ENCODE measurements at regions not wholly inside any gene's neighbourhood (a gene's known extent, or its start where the extent isn't known, plus 50 kb on each side); places are given as distances from the start of the nearest gene placed in this dataset.
"Not testable (repeated sequence)": the region's sequence is repeated elsewhere in the genome, so short reads cannot be mapped to it uniquely, and the experiment has no call there.

GRCh38 chr11:15667127-15667725 is 552.5 kb downstream of the INSC start:
- DNase-seq, result no peak

- no peak for DNase-seq
These were observed 554.0 kb downstream of the INSC start for GRCh38 chr11:15668718-15669117.

DNA sequence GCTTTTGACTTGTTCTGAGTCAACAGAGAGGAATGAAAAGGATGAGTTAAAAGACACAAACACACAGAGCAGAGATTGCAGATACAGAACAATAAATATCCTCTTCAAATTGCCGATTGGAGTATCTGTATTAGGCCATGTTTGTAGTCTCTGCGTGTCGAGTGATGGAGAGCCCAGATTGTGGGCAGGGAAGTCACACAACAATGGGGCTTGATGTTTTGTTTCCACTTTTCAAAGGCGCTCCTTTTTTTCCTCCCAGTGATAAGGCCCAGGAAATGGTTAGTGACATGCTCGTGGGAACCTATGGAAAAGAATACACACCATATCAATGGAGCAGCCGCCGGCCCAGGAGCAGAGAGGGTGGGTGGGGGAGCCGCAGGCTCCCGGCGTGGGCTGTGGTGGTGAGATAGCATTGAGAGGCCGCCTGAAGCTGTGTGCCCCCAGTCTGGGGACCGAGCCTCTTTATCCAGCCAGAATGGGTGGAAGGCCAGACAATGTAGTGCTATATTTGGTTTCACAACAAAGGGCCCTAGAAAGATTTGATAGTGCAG is 555.9 kb downstream of the INSC start:
- DNase-seq, result no peak

GRCh38 chr11:15671216-15671615 is 556.5 kb downstream of the INSC start:
- no peak for DNase-seq

DNA sequence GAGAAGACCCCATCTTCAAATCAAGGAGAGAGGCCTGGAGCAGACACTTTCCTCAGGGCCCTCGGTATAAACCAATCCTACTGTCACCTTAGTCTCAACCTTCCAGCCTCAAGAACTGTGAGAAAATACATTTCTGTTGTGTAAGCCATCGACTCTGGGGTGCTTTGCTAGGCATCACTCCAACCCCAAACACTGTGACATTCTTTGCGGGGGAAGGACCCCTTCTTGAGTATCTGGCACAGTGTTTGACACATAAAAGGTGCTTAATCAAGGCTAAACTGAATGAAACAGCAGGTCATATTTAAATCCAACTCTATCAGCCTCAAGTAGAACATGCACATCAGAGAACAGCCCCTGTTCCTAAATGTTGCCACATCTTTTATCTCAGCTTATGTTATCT is 558.1 kb downstream of the INSC start:
- DNase-seq, result no peak

DNA sequence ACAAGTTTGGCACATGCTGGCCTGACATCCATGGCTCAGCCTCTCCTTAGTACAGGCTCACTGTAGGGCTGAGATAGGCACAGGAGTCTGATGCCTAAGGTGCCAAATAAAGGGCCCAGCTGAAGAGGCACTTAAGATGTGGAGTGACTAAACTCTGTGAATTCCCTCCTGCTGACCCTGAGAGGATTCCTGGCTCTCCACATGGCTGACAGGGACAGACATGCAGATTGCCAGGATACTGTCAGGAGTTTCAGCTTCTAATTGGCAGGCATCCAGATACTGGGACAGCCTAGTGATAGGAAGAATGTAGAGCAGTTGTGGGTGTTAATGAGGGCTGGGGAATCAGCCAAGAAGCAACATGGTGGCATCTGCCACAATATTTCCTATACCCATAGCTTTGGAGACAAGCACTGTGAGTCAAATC is 558.7 kb downstream of the INSC start:
- no peak for DNase-seq

GRCh38 chr11:15674756-15675155 is 560.0 kb downstream of the INSC start:
- DNase-seq, result no peak

DNA sequence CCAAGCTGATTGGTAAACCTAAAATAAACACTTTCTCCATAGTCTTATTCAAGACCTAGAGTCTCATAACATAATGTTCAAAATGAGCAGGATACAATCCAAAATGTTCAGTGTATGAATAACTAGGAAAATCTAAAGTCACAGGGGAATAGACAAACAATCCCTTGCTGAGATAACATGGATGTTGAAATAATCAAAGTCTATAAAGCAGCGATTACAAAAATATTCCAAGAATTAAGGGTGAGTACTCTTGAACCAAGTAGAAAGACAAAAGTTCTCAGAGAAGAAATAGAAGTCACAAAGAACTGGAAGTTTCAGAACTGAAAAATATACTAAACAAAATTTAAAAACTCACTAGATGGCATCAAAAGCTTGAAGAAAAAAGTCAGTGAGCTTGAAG is 561.0 kb downstream of the INSC start:
- no peak for DNase-seq

GRCh38 chr11:15677181-15677580 is 562.5 kb downstream of the INSC start:
- no peak for DNase-seq

- no peak for DNase-seq
These were observed 568.8 kb downstream of the INSC start for GRCh38 chr11:15683528-15683927.

GRCh38 chr11:15685306-15685705 is 570.6 kb downstream of the INSC start:
- no peak for DNase-seq

GRCh38 chr11:15686259-15686658 is 571.5 kb downstream of the INSC start:
- not testable (repeated sequence) for DNase-seq

GRCh38 chr11:15687342-15687741 is 572.6 kb downstream of the INSC start:
- no peak for DNase-seq

DNA sequence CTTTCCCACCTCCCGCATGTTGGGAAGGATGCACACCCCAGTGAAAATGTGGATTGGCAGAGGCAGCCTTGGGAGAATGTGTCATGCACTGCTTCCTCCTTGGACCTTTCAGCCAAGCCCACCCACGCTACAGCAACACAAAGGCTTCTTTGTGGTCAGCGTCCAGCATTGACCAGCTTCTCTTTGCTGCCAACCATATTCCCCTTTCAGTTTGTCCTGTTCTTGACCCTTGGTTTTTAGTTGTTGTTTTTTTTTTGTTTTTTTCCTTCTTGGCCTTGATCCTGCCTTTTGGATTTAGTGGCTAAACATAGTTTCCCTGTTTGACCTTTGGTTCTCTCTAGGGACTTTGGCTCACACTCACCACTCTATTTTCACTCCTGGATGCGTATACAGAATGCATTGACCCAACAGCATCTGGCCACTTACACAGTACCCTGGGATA is 573.6 kb downstream of the INSC start:
- DNase-seq, result no peak

DNA sequence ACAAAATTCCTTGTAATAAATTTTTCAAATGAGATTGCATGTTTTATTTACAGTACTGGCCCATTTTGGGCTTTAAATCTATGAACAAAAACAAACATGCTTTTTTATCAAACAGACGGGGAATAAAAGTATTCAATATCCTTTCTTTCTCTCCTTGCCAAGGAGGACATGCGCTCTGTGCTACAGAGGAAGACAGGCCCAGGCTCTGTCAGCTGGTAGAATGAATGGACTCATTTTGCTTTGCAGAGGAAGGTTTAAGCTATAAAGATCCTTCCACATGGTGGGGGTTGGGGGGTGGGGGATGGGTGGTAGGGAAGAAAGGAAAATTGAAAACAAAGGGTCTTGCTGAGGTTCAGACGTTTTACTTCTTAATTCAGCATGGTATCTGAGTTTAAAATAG is 575.6 kb downstream of the INSC start:
- DNase-seq, result no peak

- no peak for DNase-seq
These were observed 578.0 kb downstream of the INSC start for GRCh38 chr11:15692739-15693138.

DNA sequence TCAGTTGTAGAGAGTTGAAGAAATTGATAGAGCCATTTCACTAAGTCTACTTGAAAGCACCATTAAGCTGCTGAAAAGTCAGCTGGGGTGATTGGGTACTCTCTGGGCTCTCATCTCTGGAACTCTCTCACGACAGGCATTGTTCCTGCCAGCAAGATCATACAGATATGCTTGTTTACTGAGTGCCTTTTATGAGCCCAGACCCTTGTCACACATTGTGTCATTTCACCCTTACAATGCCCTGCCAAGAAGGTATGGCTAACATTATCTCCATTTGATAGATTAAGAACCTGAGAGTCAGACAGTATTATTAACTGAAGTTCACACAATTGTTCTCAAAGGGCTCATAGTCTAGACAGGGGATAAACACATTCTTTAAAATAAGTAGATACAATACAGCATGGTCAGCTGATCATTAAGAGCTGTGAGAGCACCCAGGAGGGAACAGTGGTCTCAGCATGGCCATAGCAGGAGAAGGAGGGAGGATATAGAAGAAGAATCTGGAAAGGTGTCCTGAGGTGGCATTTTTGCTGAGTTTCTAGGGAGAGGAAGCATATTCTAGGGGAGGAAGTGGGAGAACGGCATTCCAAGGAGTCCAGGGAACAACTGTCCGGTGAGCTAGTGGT is 580.5 kb downstream of the INSC start:
- no peak for DNase-seq

- no peak for DNase-seq
These were observed 581.3 kb downstream of the INSC start for GRCh38 chr11:15696069-15696468.

GRCh38 chr11:15697437-15698236 is 582.9 kb downstream of the INSC start:
- DNase-seq, result no peak

DNA sequence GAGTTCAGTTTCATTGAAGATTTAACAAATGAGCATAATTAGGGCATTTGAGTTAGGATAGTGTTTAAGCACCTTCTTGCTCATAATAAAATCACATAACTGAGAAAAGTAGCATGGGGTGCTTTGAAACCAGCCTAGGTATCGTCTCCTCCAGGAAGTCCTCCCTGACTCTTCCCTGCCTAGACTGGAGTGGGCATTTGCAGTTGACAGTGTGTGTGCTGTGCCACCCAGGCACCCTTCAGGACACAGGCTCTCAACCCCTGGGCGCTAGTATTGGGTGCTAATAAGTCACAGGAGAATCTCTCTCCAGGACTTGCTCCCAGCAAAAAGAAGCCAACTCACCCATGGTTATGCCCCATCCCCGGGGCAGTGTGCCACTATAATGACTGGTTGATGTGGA is 584.1 kb downstream of the INSC start:
- no peak for DNase-seq

DNA sequence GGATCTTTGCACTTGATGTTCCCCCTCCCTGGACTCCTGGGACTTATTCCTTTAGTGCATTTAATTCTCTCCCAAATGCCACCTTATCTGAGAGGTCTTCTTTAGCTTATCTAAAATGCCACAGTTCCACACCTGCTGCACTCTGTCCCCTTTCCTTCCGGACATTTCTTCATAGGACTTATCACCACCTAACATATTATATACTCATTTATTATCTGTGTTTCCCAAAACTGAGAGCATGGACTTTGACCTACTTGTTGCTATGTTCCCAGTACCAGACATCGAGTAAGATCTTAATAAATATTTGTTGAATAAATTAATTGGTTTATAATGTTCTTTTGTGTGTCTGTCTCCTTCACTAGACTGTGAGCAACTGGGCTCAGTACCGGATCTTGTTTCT is 585.3 kb downstream of the INSC start:
- DNase-seq, result no peak

- DNase-seq, result no peak
These were observed 585.7 kb downstream of the INSC start for GRCh38 chr11:15700456-15700855.

DNA sequence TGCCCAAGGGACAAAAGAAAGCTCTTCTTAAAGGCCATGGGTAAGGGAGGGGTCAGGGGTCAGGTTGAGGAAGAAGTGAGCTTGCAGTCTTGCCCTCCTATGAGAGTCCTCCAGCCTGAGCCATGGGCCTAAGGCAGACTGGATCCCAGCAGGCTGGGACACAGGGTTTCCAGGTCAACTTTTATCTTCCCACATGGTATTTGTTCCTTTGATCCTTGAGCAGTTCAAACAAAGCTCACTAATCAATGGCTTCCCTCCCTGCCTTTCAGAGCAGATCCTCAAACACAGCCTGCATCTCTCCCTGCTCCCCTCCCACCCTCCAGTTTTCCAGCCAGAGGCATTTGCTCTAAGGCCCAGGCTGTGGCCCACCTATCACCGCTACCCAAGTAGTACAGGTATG is 589.3 kb downstream of the INSC start:
- DNase-seq, result no peak

DNA sequence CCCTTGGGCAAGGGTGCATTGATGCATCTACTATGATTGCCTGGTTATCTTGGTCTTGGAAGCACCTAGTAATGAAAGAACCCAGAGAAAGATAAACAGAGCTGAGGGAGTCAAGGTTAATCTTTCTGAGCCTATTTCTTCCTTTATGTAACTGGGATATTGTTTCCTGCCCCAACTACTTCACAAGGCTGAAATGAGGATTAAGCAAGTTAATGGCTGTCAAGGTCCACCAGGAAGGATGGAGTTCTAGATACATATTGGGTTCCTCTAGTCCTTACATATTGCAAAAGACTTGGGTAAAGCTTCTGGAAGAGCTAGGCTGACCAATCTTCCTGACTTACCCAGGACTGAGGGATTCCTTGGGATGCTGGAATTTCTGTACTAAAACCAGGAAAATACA is 589.8 kb downstream of the INSC start:
- no peak for DNase-seq
